H9 (cell line): ENCODE measurements at regions not wholly inside any gene's neighbourhood (a gene's known extent, or its start where the extent isn't known, plus 50 kb on each side); places are given as distances from the start of the nearest gene placed in this dataset.

Experiments
- DNase-seq: peaks from one replicate; pipeline ENCODE4 v3.0.0-alpha.2; 2017
- H2AFZ ChIP-seq: one replicate; pipeline ENCODE4 v1.6.1; 2013; ENCODE audit warnings: mild to moderate bottlenecking, low read length, control low read depth, moderate library complexity
- H2AK5ac ChIP-seq: 2 replicates; pipeline ENCODE4 v1.6.1; 2013; ENCODE audit warnings: low read length, control low read depth, mixed read lengths; ENCODE audit not compliant: insufficient read length
- H2BK120ac ChIP-seq: one replicate; pipeline ENCODE4 v1.6.1; 2013; ENCODE audit warnings: low read depth, mild to moderate bottlenecking, low read length, control low read depth, inconsistent platforms; ENCODE audit not compliant: poor library complexity, severe bottlenecking
- H2BK12ac ChIP-seq: 2 replicates; pipeline ENCODE4 v1.6.1; 2013; ENCODE audit warnings: low read length, control low read depth, mixed read lengths, low read depth; ENCODE audit not compliant: insufficient read length
- H2BK15ac ChIP-seq: 2 replicates; pipeline ENCODE4 v1.6.1; 2013; ENCODE audit warnings: low read depth, low read length, control low read depth
- H2BK20ac ChIP-seq: one replicate; pipeline ENCODE4 v1.6.1; 2013; ENCODE audit warnings: low read depth, mild to moderate bottlenecking, low read length, control low read depth, inconsistent platforms; ENCODE audit not compliant: poor library complexity, severe bottlenecking
- H2BK5ac ChIP-seq: 2 replicates; pipeline ENCODE4 v1.6.1; 2013; ENCODE audit warnings: low read length, control low read depth, mixed read lengths; ENCODE audit not compliant: insufficient read length
- H3K14ac ChIP-seq: 2 replicates; pipeline ENCODE4 v1.6.1; 2013; ENCODE audit warnings: low read length, control low read depth; ENCODE audit not compliant: insufficient read depth
- H3K18ac ChIP-seq: 2 replicates; pipeline ENCODE4 v1.6.1; 2013; ENCODE audit warnings: low read depth, mild to moderate bottlenecking, mixed read lengths, low read length, control low read depth; ENCODE audit not compliant: insufficient read length
- H3K23ac ChIP-seq: 2 replicates; pipeline ENCODE4 v1.6.1; 2013; ENCODE audit warnings: low read length, control low read depth, mixed read lengths, low read depth; ENCODE audit not compliant: insufficient read length
- H3K23me2 ChIP-seq: 2 replicates; pipeline ENCODE4 v1.6.1; 2013; ENCODE audit warnings: low read depth, mild to moderate bottlenecking, mixed read lengths, low read length, control low read depth; ENCODE audit not compliant: insufficient read length, poor library complexity, severe bottlenecking
- H3K27ac ChIP-seq: 2 replicates; pipeline ENCODE4 v1.5.1; 2013; ENCODE audit warnings: low read length, control low read depth, mixed read lengths, low read depth; ENCODE audit not compliant: insufficient read length
- H3K27me3 ChIP-seq: 2 replicates; pipeline ENCODE4 v1.6.1; 2013; ENCODE audit warnings: low read length, control low read depth, inconsistent platforms; ENCODE audit not compliant: insufficient read depth
- H3K4ac ChIP-seq: 2 replicates; pipeline ENCODE4 v1.6.1; 2013; ENCODE audit warnings: low read depth, mild to moderate bottlenecking, control low read depth, inconsistent platforms, low read length, moderate library complexity
- H3K4me1 ChIP-seq: 2 replicates; pipeline ENCODE4 v1.6.1; 2013; ENCODE audit warnings: low read length, control low read depth, inconsistent platforms; ENCODE audit not compliant: insufficient read depth
- H3K4me2 ChIP-seq: 2 replicates; pipeline ENCODE4 v1.6.1; 2013; ENCODE audit warnings: low read length, control low read depth, mixed read lengths; ENCODE audit not compliant: insufficient read length, insufficient read depth
- H3K56ac ChIP-seq: 2 replicates; pipeline ENCODE4 v1.6.1; 2013; ENCODE audit warnings: low read depth, mild to moderate bottlenecking, mixed read lengths, low read length, control low read depth; ENCODE audit not compliant: insufficient read length
- H3K79me1 ChIP-seq: 2 replicates; pipeline ENCODE4 v1.6.1; 2013; ENCODE audit warnings: low read depth, mild to moderate bottlenecking, moderate library complexity, low read length, control low read depth, inconsistent platforms; ENCODE audit not compliant: insufficient read depth, poor library complexity, severe bottlenecking
- H3K79me2 ChIP-seq: 2 replicates; pipeline ENCODE4 v1.6.1; 2013; ENCODE audit warnings: low read length, control low read depth, inconsistent platforms; ENCODE audit not compliant: insufficient read depth
- H3K9ac ChIP-seq: 2 replicates; pipeline ENCODE4 v1.6.1; 2013; ENCODE audit warnings: low read length, control low read depth, mixed read lengths; ENCODE audit not compliant: insufficient read length; ENCODE audit errors: extremely low read depth
- H3K9me3 ChIP-seq: one replicate; pipeline ENCODE4 v1.6.1; 2013; ENCODE audit warnings: low read depth, low read length, inconsistent platforms; ENCODE audit not compliant: control insufficient read depth
- H3T11ph ChIP-seq: one replicate; pipeline ENCODE4 v1.6.1; 2013; ENCODE audit warnings: mild to moderate bottlenecking, low read length, control low read depth, inconsistent platforms
- H4K20me1 ChIP-seq: one replicate; pipeline ENCODE4 v1.6.1; 2013; ENCODE audit not compliant: control insufficient read depth, insufficient read length, insufficient read depth
- H4K5ac ChIP-seq: 2 replicates; pipeline ENCODE4 v1.6.1; 2013; ENCODE audit warnings: low read depth, mild to moderate bottlenecking, mixed read lengths, low read length, control low read depth; ENCODE audit not compliant: insufficient read length
- H4K8ac ChIP-seq: replicated peaks from 2 replicates; pipeline ENCODE4 v1.6.1; 2013; ENCODE audit warnings: low read length, control low read depth, mixed read lengths, low read depth; ENCODE audit not compliant: insufficient read length
- H4K91ac ChIP-seq: 2 replicates; pipeline ENCODE4 v1.6.1; 2013; ENCODE audit warnings: low read depth, mild to moderate bottlenecking, moderate library complexity, mixed read lengths, low read length, control low read depth; ENCODE audit not compliant: insufficient read length
- H3K27ac Mint-ChIP-seq, 3 experiments: 2 replicates in 2 of 3; 3 replicates in 1 of 3; pipeline ENCODE4 v1.8.0; 2020 to 2021; ENCODE audit warnings: mixed read lengths in 3 of 3, mild to moderate bottlenecking in 1 of 3, moderate library complexity in 1 of 3
- H3K27me3 Mint-ChIP-seq: 2 replicates; pipeline ENCODE4 v1.8.0; 2021; ENCODE audit warnings: low read depth, mild to moderate bottlenecking, moderate library complexity, mixed read lengths
- H3K36me3 Mint-ChIP-seq, 3 experiments: 2 replicates in 2 of 3; 3 replicates in 1 of 3; pipeline ENCODE4 v1.8.0; 2020 to 2021; ENCODE audit warnings: low read depth in 3 of 3, mixed read lengths in 3 of 3; ENCODE audit not compliant: insufficient read depth in 1 of 3
- H3K4me1 Mint-ChIP-seq, 2 experiments: 2 replicates each; pipeline ENCODE4 v1.8.0; 2020; ENCODE audit warnings: mixed read lengths in 2 of 2
- H3K4me3 Mint-ChIP-seq, 2 experiments: 2 replicates in 1 of 2; 3 replicates in 1 of 2; pipeline ENCODE4 v1.8.0; 2020 to 2021; ENCODE audit warnings: mild to moderate bottlenecking in 2 of 2, mixed read lengths in 2 of 2, moderate library complexity in 1 of 2
- H3K9me3 Mint-ChIP-seq, 2 experiments: 2 replicates in 1 of 2; 3 replicates in 1 of 2; pipeline ENCODE4 v1.8.0; 2020; ENCODE audit warnings: mild to moderate bottlenecking in 2 of 2, mixed read lengths in 2 of 2, moderate library complexity in 1 of 2
- TF ChIP-seq, protein P1 (sequence below): fragments of 200-600 bp; sonication (generic); conservative IDR thresholded peaks from 3 replicates; pipeline ENCODE4 v1.8.0; 2021; ENCODE audit warnings: antibody characterized with exemption, mild to moderate bottlenecking

DNA sequence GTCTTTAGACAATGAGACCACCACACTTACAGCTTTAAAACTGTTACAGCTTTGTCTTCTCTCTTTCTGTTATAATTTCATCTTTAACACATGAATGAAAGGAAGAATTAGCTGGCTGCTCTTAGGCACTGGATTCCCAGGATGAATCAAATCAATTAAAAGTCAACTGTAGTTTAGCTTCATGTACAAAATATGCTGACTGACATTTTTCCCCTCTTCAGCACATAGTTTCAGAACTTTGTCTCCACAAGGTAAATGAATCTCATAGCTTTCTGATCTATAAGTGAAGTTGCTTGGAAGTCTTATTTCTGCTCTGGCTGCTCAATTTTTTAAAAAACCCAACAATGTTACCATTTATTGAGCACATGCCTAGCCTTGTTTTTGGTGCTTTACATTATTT lies 293.8 kb downstream of the GRIN2B start:
- no peaks in the 10 kb centered on the region for H3K23me2 ChIP-seq
- no peak overlapping the region for H2BK15ac ChIP-seq

More for the DNA sequence above, 293.8 kb downstream of the GRIN2B start:
- peaks cover 7% of the 10 kb centered on the region for H3K27me3 Mint-ChIP-seq
- Histone ChIP-seq H3K4me2 (no peak overlapping the region), H3K23ac (no peak overlapping the region), H2AK5ac (no peak overlapping the region), H3K4me1 (no peaks in the 10 kb centered on the region), H4K91ac (no peak overlapping the region), H3K18ac (no peak overlapping the region), H4K5ac (no peak overlapping the region), H4K8ac (no peak overlapping the region), H4K20me1 (no peaks in the 10 kb centered on the region), H2BK120ac (no peak overlapping the region), H3T11ph (no peak overlapping the region), H3K56ac (no peak overlapping the region), H3K27me3 (no peaks in the 10 kb centered on the region), H3K27ac (no peak overlapping the region), H3K79me2 (no peaks in the 10 kb centered on the region), H2BK12ac (no peak overlapping the region), H3K9me3 (no peaks in the 10 kb centered on the region), H2AFZ (no peak overlapping the region), H3K14ac (no peak overlapping the region), H3K4ac (no peak overlapping the region), H3K9ac (no peak overlapping the region), H3K79me1 (no peaks in the 10 kb centered on the region), H2BK5ac (no peak overlapping the region), H2BK20ac (no peak overlapping the region)
- DNase-seq = no peak
- H3K4me3 Mint-ChIP-seq = no peak overlapping the region
- no peak overlapping the region for H3K27ac Mint-ChIP-seq
- TF ChIP-seq, protein P1, sequence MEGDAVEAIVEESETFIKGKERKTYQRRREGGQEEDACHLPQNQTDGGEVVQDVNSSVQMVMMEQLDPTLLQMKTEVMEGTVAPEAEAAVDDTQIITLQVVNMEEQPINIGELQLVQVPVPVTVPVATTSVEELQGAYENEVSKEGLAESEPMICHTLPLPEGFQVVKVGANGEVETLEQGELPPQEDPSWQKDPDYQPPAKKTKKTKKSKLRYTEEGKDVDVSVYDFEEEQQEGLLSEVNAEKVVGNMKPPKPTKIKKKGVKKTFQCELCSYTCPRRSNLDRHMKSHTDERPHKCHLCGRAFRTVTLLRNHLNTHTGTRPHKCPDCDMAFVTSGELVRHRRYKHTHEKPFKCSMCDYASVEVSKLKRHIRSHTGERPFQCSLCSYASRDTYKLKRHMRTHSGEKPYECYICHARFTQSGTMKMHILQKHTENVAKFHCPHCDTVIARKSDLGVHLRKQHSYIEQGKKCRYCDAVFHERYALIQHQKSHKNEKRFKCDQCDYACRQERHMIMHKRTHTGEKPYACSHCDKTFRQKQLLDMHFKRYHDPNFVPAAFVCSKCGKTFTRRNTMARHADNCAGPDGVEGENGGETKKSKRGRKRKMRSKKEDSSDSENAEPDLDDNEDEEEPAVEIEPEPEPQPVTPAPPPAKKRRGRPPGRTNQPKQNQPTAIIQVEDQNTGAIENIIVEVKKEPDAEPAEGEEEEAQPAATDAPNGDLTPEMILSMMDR = no peak
- no peaks in the 10 kb centered on the region; a peak in 1 of 7 replicates for H3K36me3 Mint-ChIP-seq
- no peaks in the 10 kb centered on the region for H3K4me1 Mint-ChIP-seq
- no peaks in the 10 kb centered on the region for H3K9me3 Mint-ChIP-seq
